Osteocyte (in vitro differentiated cells): ENCODE measurements at regions not wholly inside any gene's neighbourhood (a gene's known extent, or its start where the extent isn't known, plus 50 kb on each side); places are given as distances from the start of the nearest gene placed in this dataset.

Experiments used
- DNase-seq: peaks from one replicate; pipeline ENCODE4 v3.0.0; 2021; ENCODE audit warnings: mixed read lengths; ENCODE audit not compliant: unreplicated experiment; ENCODE audit errors: extremely low spot score
- H3K27ac Mint-ChIP-seq: one replicate; pipeline ENCODE4 v1.8.0; 2021; ENCODE audit warnings: mild to moderate bottlenecking, mixed read lengths; ENCODE audit not compliant: unreplicated experiment
- H3K27me3 Mint-ChIP-seq: one replicate; pipeline ENCODE4 v1.8.0; 2021; ENCODE audit warnings: mixed read lengths; ENCODE audit not compliant: unreplicated experiment
- H3K36me3 Mint-ChIP-seq: one replicate; pipeline ENCODE4 v1.8.0; 2021; ENCODE audit warnings: mixed read lengths; ENCODE audit not compliant: unreplicated experiment
- H3K4me1 Mint-ChIP-seq: one replicate; pipeline ENCODE4 v1.8.0; 2021; ENCODE audit warnings: mixed read lengths; ENCODE audit not compliant: unreplicated experiment
- H3K4me3 Mint-ChIP-seq: one replicate; pipeline ENCODE4 v1.8.0; 2021; ENCODE audit warnings: mild to moderate bottlenecking, moderate library complexity, mixed read lengths; ENCODE audit not compliant: unreplicated experiment
- H3K9me3 Mint-ChIP-seq: one replicate; pipeline ENCODE4 v1.8.0; 2021; ENCODE audit warnings: mixed read lengths; ENCODE audit not compliant: unreplicated experiment
- CTCF ChIP-seq: fragments of 200-600 bp; sonication (generic); IDR thresholded peaks from 2 replicates; pipeline ENCODE4 v1.5.0; 2021; ENCODE audit warnings: antibody characterized with exemption, mild to moderate bottlenecking, moderate library complexity

GRCh38 chr4:156060661-156061060 lies 107.0 kb upstream of the CTSO start:
- no peak overlapping the region for H3K27ac Mint-ChIP-seq
- H3K9me3 Mint-ChIP-seq = no peaks in the 10 kb centered on the region
- H3K4me3 Mint-ChIP-seq = no peak overlapping the region
- no peak for DNase-seq
- TF ChIP-seq CTCF = no peak
- peaks cover 14% of the 10 kb centered on the region for H3K27me3 Mint-ChIP-seq
- H3K36me3 Mint-ChIP-seq = no peaks in the 10 kb centered on the region
- no peaks in the 10 kb centered on the region for H3K4me1 Mint-ChIP-seq

GRCh38 chr4:156053174-156053573 lies 99.5 kb upstream of the CTSO start:
- Mint-ChIP-seq H3K4me1 (no peaks in the 10 kb centered on the region), H3K27me3 (peaks cover 12% of the 10 kb centered on the region), H3K36me3 (no peaks in the 10 kb centered on the region), H3K9me3 (no peaks in the 10 kb centered on the region), H3K4me3 (no peak overlapping the region), H3K27ac (no peak overlapping the region)
- no peak for TF ChIP-seq CTCF
- DNase-seq = no peak

GRCh38 chr4:156052116-156052515 lies 98.5 kb upstream of the CTSO start:
- DNase-seq = no peak
- H3K4me3 Mint-ChIP-seq = no peak overlapping the region
- no peaks in the 10 kb centered on the region for H3K4me1 Mint-ChIP-seq
- no peaks in the 10 kb centered on the region for H3K36me3 Mint-ChIP-seq
- peaks cover 6% of the 10 kb centered on the region for H3K27me3 Mint-ChIP-seq
- H3K9me3 Mint-ChIP-seq = no peaks in the 10 kb centered on the region
- H3K27ac Mint-ChIP-seq = no peak overlapping the region
- TF ChIP-seq CTCF = no peak

GRCh38 chr4:156038772-156039171 lies 85.1 kb upstream of the CTSO start:
- DNase-seq = no peak
- Mint-ChIP-seq H3K27me3 (peaks cover 38% of the 10 kb centered on the region), H3K4me3 (no peak overlapping the region), H3K4me1 (no peaks in the 10 kb centered on the region), H3K36me3 (no peaks in the 10 kb centered on the region), H3K27ac (no peak overlapping the region), H3K9me3 (peaks cover 3% of the 10 kb centered on the region)
- no peak for TF ChIP-seq CTCF

GRCh38 chr4:156036496-156036895 lies 82.8 kb upstream of the CTSO start:
- Mint-ChIP-seq H3K27me3 (peaks cover 46% of the 10 kb centered on the region), H3K4me1 (no peaks in the 10 kb centered on the region), H3K36me3 (no peaks in the 10 kb centered on the region), H3K9me3 (peaks cover 3% of the 10 kb centered on the region), H3K27ac (no peak overlapping the region), H3K4me3 (no peak overlapping the region)
- no peak for TF ChIP-seq CTCF
- DNase-seq = no peak
